ENCODE measurements at regions not wholly inside any gene's neighbourhood (a gene's known extent, or its start where the extent isn't known, plus 50 kb on each side); places are given as distances from the start of the nearest gene placed in this dataset.

- Histone ChIP-seq H3K4me1 (ENCODE audit: insufficient read depth, poor library complexity, severe bottlenecking) (no peaks in the 10 kb centered on the region), H3K27ac (ENCODE audit: poor library complexity, severe bottlenecking) (no peak overlapping the region), H3K9me3 (ENCODE audit: severe bottlenecking) (no peaks in the 10 kb centered on the region), H3K36me3 (ENCODE audit: low read depth) (no peaks in the 10 kb centered on the region), H3K27me3 (ENCODE audit: insufficient read depth, poor library complexity, severe bottlenecking) (no peaks in the 10 kb centered on the region), H3K4me3 (ENCODE audit: severe bottlenecking) (no peak overlapping the region)
- no peak for ATAC-seq (ENCODE audit: low read depth)
- TF ChIP-seq, protein P1, sequence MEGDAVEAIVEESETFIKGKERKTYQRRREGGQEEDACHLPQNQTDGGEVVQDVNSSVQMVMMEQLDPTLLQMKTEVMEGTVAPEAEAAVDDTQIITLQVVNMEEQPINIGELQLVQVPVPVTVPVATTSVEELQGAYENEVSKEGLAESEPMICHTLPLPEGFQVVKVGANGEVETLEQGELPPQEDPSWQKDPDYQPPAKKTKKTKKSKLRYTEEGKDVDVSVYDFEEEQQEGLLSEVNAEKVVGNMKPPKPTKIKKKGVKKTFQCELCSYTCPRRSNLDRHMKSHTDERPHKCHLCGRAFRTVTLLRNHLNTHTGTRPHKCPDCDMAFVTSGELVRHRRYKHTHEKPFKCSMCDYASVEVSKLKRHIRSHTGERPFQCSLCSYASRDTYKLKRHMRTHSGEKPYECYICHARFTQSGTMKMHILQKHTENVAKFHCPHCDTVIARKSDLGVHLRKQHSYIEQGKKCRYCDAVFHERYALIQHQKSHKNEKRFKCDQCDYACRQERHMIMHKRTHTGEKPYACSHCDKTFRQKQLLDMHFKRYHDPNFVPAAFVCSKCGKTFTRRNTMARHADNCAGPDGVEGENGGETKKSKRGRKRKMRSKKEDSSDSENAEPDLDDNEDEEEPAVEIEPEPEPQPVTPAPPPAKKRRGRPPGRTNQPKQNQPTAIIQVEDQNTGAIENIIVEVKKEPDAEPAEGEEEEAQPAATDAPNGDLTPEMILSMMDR (IDR thresholded peaks at IDR 0.05; ENCODE audit: poor library complexity, severe bottlenecking): no peak
- no peak for DNase-seq (ENCODE audit: low spot score)
Measured at GRCh38 chr22:48825802-48826520, 1001.7 kb downstream of the BRD1 start.

GRCh38 chr22:48824712-48825651 lies 1002.7 kb downstream of the BRD1 start:
- Histone ChIP-seq H3K27ac (ENCODE audit: poor library complexity, severe bottlenecking) (no peak overlapping the region), H3K27me3 (ENCODE audit: insufficient read depth, poor library complexity, severe bottlenecking) (no peaks in the 10 kb centered on the region), H3K4me1 (ENCODE audit: insufficient read depth, poor library complexity, severe bottlenecking) (no peaks in the 10 kb centered on the region), H3K9me3 (ENCODE audit: severe bottlenecking) (no peaks in the 10 kb centered on the region), H3K4me3 (ENCODE audit: severe bottlenecking) (no peak overlapping the region), H3K36me3 (ENCODE audit: low read depth) (no peaks in the 10 kb centered on the region)
- no peak for DNase-seq (ENCODE audit: low spot score)
- ATAC-seq (ENCODE audit: low read depth): no peak
- TF ChIP-seq, protein P1 (IDR thresholded peaks at IDR 0.05; ENCODE audit: poor library complexity, severe bottlenecking): no peak

DNA sequence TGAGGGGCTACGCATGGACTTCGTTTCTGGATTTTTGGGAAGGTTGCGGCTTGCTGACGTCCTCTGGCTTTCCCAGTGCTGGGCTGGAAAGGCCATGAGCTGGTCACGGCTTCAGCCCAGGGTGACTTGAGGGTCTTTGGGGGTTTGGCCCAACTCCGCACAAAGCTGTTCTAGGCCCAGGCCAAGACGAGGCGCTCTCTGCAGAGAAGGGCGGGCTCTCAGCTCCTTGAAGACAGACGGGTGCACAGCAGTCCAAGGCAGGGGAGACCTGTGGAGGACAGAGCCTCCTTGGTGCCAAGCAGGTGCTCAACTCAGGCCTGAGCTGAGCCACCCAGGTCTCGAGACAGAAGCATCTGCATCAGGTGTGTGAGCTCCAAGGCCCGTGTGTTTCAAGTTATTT lies 1003.7 kb downstream of the BRD1 start:
- H3K9me3 ChIP-seq (ENCODE audit: severe bottlenecking): peaks cover 2% of the 10 kb centered on the region
- no peaks in the 10 kb centered on the region for H3K36me3 ChIP-seq (ENCODE audit: low read depth)
- DNase-seq (ENCODE audit: low spot score): no peak
- no peak overlapping the region for H3K27ac ChIP-seq (ENCODE audit: poor library complexity, severe bottlenecking)
- ATAC-seq (ENCODE audit: low read depth): no peak
- H3K4me3 ChIP-seq (ENCODE audit: severe bottlenecking): no peak overlapping the region
- TF ChIP-seq, protein P1 (IDR thresholded peaks at IDR 0.05; ENCODE audit: poor library complexity, severe bottlenecking): no peak
- H3K4me1 ChIP-seq (ENCODE audit: insufficient read depth, poor library complexity, severe bottlenecking): no peaks in the 10 kb centered on the region
- no peaks in the 10 kb centered on the region for H3K27me3 ChIP-seq (ENCODE audit: insufficient read depth, poor library complexity, severe bottlenecking)

- H3K4me3 ChIP-seq (ENCODE audit: severe bottlenecking): no peak overlapping the region
- TF ChIP-seq, protein P1 (IDR thresholded peaks at IDR 0.05; ENCODE audit: poor library complexity, severe bottlenecking): no peak
Measured at GRCh38 chr22:48822278-48823233, 1005.1 kb downstream of the BRD1 start.

More at GRCh38 chr22:48822278-48823233, 1005.1 kb downstream of the BRD1 start:
- peaks cover 2% of the 10 kb centered on the region for H3K9me3 ChIP-seq (ENCODE audit: severe bottlenecking)
- ATAC-seq (ENCODE audit: low read depth) (no peak), DNase-seq (ENCODE audit: low spot score) (no peak)
- no peak overlapping the region for H3K27ac ChIP-seq (ENCODE audit: poor library complexity, severe bottlenecking)
- no peaks in the 10 kb centered on the region for H3K36me3 ChIP-seq (ENCODE audit: low read depth)
- H3K27me3 ChIP-seq (ENCODE audit: insufficient read depth, poor library complexity, severe bottlenecking): no peaks in the 10 kb centered on the region
- no peaks in the 10 kb centered on the region for H3K4me1 ChIP-seq (ENCODE audit: insufficient read depth, poor library complexity, severe bottlenecking)
